ENCODE measurements at regions not wholly inside any gene's neighbourhood (a gene's known extent, or its start where the extent isn't known, plus 50 kb on each side); places are given as distances from the start of the nearest gene placed in this dataset.

DNA sequence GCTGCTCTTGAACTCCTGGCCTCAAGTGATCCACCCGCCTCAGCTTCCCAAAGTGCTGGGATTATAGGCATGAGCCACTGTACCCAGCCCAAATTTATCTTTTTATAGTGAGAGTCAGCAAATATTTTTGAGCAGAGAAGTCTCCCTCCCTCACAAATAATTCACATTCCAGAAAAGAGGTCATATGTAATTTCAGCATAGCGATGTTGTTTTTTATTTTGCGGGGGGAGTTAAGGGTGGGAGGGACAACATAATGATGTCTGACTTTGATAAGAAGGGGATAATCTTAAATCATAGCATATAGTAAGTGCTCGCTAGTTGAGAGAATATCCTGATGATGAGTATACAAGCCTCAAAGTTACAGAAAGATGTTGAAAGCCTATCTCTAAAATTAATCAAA lies 1090.2 kb upstream of the ACVR2A start:
- no peak for TF ChIP-seq TCF4 (CRISPR knock-in tag; IDR thresholded peaks at IDR 0.05; ENCODE audit: borderline replicate concordance)
- no peak for TF ChIP-seq RARB (CRISPR knock-in tag; IDR thresholded peaks at IDR 0.05)
- TF ChIP-seq ZC3H10 (CRISPR knock-in tag; IDR thresholded peaks at IDR 0.05) = no peak
- TF ChIP-seq, protein P1, sequence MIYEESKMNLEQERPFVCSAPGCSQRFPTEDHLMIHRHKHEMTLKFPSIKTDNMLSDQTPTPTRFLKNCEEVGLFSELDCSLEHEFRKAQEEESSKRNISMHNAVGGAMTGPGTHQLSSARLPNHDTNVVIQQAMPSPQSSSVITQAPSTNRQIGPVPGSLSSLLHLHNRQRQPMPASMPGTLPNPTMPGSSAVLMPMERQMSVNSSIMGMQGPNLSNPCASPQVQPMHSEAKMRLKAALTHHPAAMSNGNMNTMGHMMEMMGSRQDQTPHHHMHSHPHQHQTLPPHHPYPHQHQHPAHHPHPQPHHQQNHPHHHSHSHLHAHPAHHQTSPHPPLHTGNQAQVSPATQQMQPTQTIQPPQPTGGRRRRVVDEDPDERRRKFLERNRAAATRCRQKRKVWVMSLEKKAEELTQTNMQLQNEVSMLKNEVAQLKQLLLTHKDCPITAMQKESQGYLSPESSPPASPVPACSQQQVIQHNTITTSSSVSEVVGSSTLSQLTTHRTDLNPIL (CRISPR knock-in tag; IDR thresholded peaks at IDR 0.05; ENCODE audit: low read depth) = no peak
- no peak for TF ChIP-seq SNAI2 (CRISPR knock-in tag; IDR thresholded peaks at IDR 0.05)
- TF ChIP-seq, protein P2, sequence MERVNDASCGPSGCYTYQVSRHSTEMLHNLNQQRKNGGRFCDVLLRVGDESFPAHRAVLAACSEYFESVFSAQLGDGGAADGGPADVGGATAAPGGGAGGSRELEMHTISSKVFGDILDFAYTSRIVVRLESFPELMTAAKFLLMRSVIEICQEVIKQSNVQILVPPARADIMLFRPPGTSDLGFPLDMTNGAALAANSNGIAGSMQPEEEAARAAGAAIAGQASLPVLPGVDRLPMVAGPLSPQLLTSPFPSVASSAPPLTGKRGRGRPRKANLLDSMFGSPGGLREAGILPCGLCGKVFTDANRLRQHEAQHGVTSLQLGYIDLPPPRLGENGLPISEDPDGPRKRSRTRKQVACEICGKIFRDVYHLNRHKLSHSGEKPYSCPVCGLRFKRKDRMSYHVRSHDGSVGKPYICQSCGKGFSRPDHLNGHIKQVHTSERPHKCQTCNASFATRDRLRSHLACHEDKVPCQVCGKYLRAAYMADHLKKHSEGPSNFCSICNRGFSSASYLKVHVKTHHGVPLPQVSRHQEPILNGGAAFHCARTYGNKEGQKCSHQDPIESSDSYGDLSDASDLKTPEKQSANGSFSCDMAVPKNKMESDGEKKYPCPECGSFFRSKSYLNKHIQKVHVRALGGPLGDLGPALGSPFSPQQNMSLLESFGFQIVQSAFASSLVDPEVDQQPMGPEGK (CRISPR knock-in tag; IDR thresholded peaks at IDR 0.05; ENCODE audit: borderline replicate concordance) = no peak
- TF ChIP-seq ZFP3 (CRISPR knock-in tag; IDR thresholded peaks at IDR 0.05) = no peak
- no peak for TF ChIP-seq CSDC2 (CRISPR knock-in tag; IDR thresholded peaks at IDR 0.05)
- TF ChIP-seq BACH2 (CRISPR knock-in tag; IDR thresholded peaks at IDR 0.05; ENCODE audit: borderline replicate concordance) = no peak
- TF ChIP-seq, protein P3, sequence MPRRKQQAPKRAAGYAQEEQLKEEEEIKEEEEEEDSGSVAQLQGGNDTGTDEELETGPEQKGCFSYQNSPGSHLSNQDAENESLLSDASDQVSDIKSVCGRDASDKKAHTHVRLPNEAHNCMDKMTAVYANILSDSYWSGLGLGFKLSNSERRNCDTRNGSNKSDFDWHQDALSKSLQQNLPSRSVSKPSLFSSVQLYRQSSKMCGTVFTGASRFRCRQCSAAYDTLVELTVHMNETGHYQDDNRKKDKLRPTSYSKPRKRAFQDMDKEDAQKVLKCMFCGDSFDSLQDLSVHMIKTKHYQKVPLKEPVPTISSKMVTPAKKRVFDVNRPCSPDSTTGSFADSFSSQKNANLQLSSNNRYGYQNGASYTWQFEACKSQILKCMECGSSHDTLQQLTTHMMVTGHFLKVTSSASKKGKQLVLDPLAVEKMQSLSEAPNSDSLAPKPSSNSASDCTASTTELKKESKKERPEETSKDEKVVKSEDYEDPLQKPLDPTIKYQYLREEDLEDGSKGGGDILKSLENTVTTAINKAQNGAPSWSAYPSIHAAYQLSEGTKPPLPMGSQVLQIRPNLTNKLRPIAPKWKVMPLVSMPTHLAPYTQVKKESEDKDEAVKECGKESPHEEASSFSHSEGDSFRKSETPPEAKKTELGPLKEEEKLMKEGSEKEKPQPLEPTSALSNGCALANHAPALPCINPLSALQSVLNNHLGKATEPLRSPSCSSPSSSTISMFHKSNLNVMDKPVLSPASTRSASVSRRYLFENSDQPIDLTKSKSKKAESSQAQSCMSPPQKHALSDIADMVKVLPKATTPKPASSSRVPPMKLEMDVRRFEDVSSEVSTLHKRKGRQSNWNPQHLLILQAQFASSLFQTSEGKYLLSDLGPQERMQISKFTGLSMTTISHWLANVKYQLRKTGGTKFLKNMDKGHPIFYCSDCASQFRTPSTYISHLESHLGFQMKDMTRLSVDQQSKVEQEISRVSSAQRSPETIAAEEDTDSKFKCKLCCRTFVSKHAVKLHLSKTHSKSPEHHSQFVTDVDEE (CRISPR knock-in tag; IDR thresholded peaks at IDR 0.05) = no peak
